ENCODE measurements at regions not wholly inside any gene's neighbourhood (a gene's known extent, or its start where the extent isn't known, plus 50 kb on each side); places are given as distances from the start of the nearest gene placed in this dataset.

- TF ChIP-seq, protein P1, sequence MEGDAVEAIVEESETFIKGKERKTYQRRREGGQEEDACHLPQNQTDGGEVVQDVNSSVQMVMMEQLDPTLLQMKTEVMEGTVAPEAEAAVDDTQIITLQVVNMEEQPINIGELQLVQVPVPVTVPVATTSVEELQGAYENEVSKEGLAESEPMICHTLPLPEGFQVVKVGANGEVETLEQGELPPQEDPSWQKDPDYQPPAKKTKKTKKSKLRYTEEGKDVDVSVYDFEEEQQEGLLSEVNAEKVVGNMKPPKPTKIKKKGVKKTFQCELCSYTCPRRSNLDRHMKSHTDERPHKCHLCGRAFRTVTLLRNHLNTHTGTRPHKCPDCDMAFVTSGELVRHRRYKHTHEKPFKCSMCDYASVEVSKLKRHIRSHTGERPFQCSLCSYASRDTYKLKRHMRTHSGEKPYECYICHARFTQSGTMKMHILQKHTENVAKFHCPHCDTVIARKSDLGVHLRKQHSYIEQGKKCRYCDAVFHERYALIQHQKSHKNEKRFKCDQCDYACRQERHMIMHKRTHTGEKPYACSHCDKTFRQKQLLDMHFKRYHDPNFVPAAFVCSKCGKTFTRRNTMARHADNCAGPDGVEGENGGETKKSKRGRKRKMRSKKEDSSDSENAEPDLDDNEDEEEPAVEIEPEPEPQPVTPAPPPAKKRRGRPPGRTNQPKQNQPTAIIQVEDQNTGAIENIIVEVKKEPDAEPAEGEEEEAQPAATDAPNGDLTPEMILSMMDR (IDR thresholded peaks at IDR 0.05; ENCODE audit: insufficient read depth, low read length, poor library complexity, severe bottlenecking) = no peak
- TF ChIP-seq EZH2phosphoT487 (conservative IDR thresholded peaks at IDR 0.05; ENCODE audit: low read length) = no peak
These were observed 207.2 kb upstream of the GBE1 start for GRCh38 chr3:81968658-81969057.

All from SU-DHL-6 (cell line).